HL-60 (cell line): ENCODE measurements at regions not wholly inside any gene's neighbourhood (a gene's known extent, or its start where the extent isn't known, plus 50 kb on each side); places are given as distances from the start of the nearest gene placed in this dataset.

Experiments
- DNase-seq, 2 experiments: peaks; one replicate each; pipeline ENCODE4 v3.0.0-alpha.2; 2010 to 2020; ENCODE audit warnings: low read depth in 1 of 2, low spot score in 1 of 2
- H3K27ac ChIP-seq: fragments of 250-450 bp; sonication (Bioruptor Pico); replicated peaks from 2 replicates; pipeline ENCODE4 v1.5.1; 2020; ENCODE audit warnings: mild to moderate bottlenecking, moderate library complexity
- H3K27me3 ChIP-seq: fragments of 250-450 bp; sonication (Bioruptor Pico); 2 replicates; pipeline ENCODE4 v1.5.1; 2021; ENCODE audit warnings: mild to moderate bottlenecking, moderate library complexity; ENCODE audit not compliant: insufficient read depth, poor library complexity, severe bottlenecking
- H3K4me3 ChIP-seq: replicated peaks from 2 replicates; pipeline ENCODE4 v1.5.1; 2011; ENCODE audit warnings: mild to moderate bottlenecking, control low read depth, low read length; ENCODE audit not compliant: insufficient read depth
- GABPA ChIP-seq: IDR thresholded peaks from 2 replicates; pipeline ENCODE4 v1.6.1; 2012; ENCODE audit warnings: low read depth
- POLR2AphosphoS5 ChIP-seq: IDR thresholded peaks from 2 replicates; pipeline ENCODE4 v1.6.1; 2012; ENCODE audit warnings: low read depth
- SPI1 ChIP-seq: IDR thresholded peaks from 2 replicates; pipeline ENCODE4 v1.6.1; 2012; ENCODE audit warnings: low read depth, mild to moderate bottlenecking, borderline replicate concordance
- TF ChIP-seq, protein P1 (sequence below): IDR thresholded peaks from 2 replicates; pipeline ENCODE4 v1.6.1; 2012; ENCODE audit warnings: low read depth; ENCODE audit not compliant: insufficient replicate concordance
- TF ChIP-seq, protein P2 (sequence below): IDR thresholded peaks from one replicate; pipeline ENCODE4 v1.5.1; 2011; ENCODE audit warnings: low read length, control low read depth, inconsistent platforms; ENCODE audit not compliant: insufficient read depth

DNA sequence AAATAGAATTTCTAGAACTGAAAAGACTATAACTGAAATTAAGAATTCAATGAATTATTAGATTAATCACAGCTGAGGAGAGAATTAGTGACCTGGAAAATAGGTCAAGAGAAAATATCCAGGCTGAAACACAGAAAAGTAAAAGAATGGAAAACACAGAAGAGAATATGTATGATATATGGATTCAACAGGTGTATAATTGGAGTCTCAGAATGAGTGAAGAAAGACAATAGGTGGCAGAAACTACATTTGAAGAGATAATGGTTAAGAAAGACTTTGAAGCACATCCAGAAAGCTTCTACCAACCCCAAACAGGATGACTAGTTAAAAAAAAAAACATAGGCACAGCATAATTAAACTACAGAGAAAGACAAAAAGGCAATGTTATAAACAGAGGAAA is 196.2 kb upstream of the ASCC3 start:
- no peak for DNase-seq
- H3K4me3 ChIP-seq = no peak overlapping the region
- TF ChIP-seq SPI1 = no peak
- TF ChIP-seq GABPA = no peak
- no peak for TF ChIP-seq POLR2AphosphoS5
- TF ChIP-seq, protein P1, sequence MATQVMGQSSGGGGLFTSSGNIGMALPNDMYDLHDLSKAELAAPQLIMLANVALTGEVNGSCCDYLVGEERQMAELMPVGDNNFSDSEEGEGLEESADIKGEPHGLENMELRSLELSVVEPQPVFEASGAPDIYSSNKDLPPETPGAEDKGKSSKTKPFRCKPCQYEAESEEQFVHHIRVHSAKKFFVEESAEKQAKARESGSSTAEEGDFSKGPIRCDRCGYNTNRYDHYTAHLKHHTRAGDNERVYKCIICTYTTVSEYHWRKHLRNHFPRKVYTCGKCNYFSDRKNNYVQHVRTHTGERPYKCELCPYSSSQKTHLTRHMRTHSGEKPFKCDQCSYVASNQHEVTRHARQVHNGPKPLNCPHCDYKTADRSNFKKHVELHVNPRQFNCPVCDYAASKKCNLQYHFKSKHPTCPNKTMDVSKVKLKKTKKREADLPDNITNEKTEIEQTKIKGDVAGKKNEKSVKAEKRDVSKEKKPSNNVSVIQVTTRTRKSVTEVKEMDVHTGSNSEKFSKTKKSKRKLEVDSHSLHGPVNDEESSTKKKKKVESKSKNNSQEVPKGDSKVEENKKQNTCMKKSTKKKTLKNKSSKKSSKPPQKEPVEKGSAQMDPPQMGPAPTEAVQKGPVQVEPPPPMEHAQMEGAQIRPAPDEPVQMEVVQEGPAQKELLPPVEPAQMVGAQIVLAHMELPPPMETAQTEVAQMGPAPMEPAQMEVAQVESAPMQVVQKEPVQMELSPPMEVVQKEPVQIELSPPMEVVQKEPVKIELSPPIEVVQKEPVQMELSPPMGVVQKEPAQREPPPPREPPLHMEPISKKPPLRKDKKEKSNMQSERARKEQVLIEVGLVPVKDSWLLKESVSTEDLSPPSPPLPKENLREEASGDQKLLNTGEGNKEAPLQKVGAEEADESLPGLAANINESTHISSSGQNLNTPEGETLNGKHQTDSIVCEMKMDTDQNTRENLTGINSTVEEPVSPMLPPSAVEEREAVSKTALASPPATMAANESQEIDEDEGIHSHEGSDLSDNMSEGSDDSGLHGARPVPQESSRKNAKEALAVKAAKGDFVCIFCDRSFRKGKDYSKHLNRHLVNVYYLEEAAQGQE = no peak
- TF ChIP-seq, protein P2, sequence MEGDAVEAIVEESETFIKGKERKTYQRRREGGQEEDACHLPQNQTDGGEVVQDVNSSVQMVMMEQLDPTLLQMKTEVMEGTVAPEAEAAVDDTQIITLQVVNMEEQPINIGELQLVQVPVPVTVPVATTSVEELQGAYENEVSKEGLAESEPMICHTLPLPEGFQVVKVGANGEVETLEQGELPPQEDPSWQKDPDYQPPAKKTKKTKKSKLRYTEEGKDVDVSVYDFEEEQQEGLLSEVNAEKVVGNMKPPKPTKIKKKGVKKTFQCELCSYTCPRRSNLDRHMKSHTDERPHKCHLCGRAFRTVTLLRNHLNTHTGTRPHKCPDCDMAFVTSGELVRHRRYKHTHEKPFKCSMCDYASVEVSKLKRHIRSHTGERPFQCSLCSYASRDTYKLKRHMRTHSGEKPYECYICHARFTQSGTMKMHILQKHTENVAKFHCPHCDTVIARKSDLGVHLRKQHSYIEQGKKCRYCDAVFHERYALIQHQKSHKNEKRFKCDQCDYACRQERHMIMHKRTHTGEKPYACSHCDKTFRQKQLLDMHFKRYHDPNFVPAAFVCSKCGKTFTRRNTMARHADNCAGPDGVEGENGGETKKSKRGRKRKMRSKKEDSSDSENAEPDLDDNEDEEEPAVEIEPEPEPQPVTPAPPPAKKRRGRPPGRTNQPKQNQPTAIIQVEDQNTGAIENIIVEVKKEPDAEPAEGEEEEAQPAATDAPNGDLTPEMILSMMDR = no peak
- H3K27ac ChIP-seq = no peak overlapping the region
- H3K27me3 ChIP-seq = no peaks in the 10 kb centered on the region

DNA sequence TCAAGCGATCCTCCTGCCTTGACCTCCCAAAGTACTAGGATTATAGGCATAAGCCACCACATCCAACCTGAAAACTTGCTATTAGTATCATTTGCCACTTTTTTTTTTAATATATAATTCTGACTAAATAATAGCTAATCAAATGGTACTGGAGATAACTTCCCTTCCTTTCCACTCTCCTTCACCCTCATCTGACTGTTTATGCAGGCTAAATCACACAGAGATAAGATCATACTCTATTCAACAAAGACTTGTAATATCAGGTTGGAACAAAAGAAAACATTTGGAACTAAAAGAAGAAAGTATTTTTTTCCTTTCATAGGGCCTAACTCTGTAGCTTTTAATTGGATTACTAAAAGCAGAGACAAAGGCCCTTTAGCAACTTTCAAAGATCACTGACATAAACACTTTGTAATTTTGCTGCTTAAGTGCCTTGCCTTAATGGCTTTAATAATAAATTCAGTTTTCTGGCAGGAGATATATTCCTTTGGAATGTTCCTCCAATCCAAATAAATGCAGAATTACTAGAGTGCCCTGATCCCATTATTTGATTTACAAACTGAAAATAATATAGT is 198.7 kb upstream of the ASCC3 start:
- TF ChIP-seq, protein P1 = no peak
- TF ChIP-seq GABPA (no peak), SPI1 (no peak)
- DNase-seq = no peak
- Histone ChIP-seq H3K4me3 (no peak overlapping the region), H3K27me3 (no peaks in the 10 kb centered on the region), H3K27ac (no peak overlapping the region)

DNA sequence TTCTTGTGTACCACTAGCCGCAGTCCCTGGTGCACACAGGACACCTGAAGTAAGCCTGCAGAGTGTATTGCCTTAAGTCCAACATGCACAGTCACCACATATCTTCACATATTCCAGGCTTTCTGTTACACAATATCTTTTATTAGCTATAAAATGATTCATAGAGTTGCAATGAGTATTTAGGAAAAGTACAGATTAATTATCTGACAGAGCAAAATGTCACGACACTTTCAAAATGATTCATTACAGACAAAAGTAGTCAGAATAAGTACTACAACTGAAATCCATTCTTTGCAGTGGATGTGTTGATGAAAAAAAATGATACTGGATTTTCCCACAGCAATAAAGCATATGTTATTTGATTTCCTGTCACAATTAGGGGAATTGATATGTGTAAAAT is 199.5 kb upstream of the ASCC3 start:
- DNase-seq = no peak
- TF ChIP-seq POLR2AphosphoS5 (no peak), GABPA (no peak), SPI1 (no peak)
- TF ChIP-seq, protein P2 = no peak
- TF ChIP-seq, protein P1 = no peak
- no peak overlapping the region for H3K27ac ChIP-seq

More for the DNA sequence above, 199.5 kb upstream of the ASCC3 start:
- Histone ChIP-seq H3K27me3 (no peaks in the 10 kb centered on the region), H3K4me3 (no peak overlapping the region)
